Adrenal gland (tissue), 9 donors: ENCODE measurements at regions not wholly inside any gene's neighbourhood (a gene's known extent, or its start where the extent isn't known, plus 50 kb on each side); places are given as distances from the start of the nearest gene placed in this dataset.

Source experiments
- DNase-seq, 7 donors: peaks; one replicate each; pipeline ENCODE4 v3.0.0-alpha.2; 2019 to 2020
- H3K27ac ChIP-seq, 5 donors: fragments of 200-600 bp; sonication (generic) in 4 of 5; 1 replicate in 3 of 5; 2 replicates in 2 of 5; pipeline versions ENCODE4 v1.5.1 to v1.8.0; 2016 to 2020; ENCODE audit warnings: mild to moderate bottlenecking in 1 of 5
- H3K27me3 ChIP-seq: fragments of 200-600 bp; 2 replicates; pipeline ENCODE4 v1.8.0; 2021
- H3K36me3 ChIP-seq, 2 donors: fragments of 200-600 bp; replicated peaks in 1 of 2; 1 replicate in 1 of 2; 2 replicates in 1 of 2; pipeline versions ENCODE4 v1.5.1 to v1.8.0; 2018 to 2022
- H3K4me1 ChIP-seq, 2 donors: fragments of 200-600 bp; replicated peaks in 1 of 2; 1 replicate in 1 of 2; 2 replicates in 1 of 2; pipeline versions ENCODE4 v1.5.1 to v1.8.0; 2018 to 2021
- H3K4me3 ChIP-seq, 4 donors: fragments of 200-600 bp; sonication (generic) in 3 of 4; one replicate each; pipeline ENCODE4 v1.5.1; 2016 to 2018
- H3K9me3 ChIP-seq, 3 donors: fragments of 200-600 bp; sonication (generic) in 1 of 3; replicated peaks in 1 of 3; 1 replicate in 2 of 3; 2 replicates in 1 of 3; pipeline versions ENCODE4 v1.5.1 to v1.8.0; 2016 to 2021
- POLR2A ChIP-seq, 2 donors: fragments of 450-650 bp; IDR thresholded peaks; one replicate each; pipeline ENCODE4 v1.6.1; 2017; ENCODE audit warnings: antibody characterized with exemption in 2 of 2, mild to moderate bottlenecking in 2 of 2, moderate library complexity in 1 of 2
- WGBS, 4 donors: extraction: QIAGEN DNeasy Blood & Tissue Kit in 2 of 4; methylation state at CpG; one replicate each; pipeline versions ENCODE4 v1.1.5 to v1.1.7; 2013 to 2017; 5-methylcytosine and 5-hydroxymethylcytosine counted together
- intact Hi-C, 2 donors: fragments of 100-400 bp; cut with DNase I; formaldehyde crosslinking; loops; one replicate each; pipeline versions ENCODE4 v1.14.1 to v1.15.0; 2022 to 2023
- TF ChIP-seq, protein P1 (sequence below), 6 experiments: fragments of 450-650 bp in 4 of 6; fragments of 200-600 bp in 2 of 6; sonication (generic) in 1 of 6; IDR thresholded peaks; 1 replicate in 5 of 6; 2 replicates in 1 of 6; pipeline versions ENCODE4 v1.5.1 to v1.8.0; 2016 to 2021; ENCODE audit warnings: antibody characterized with exemption in 6 of 6, mild to moderate bottlenecking in 2 of 6, moderate library complexity in 1 of 6
- donor health status: healthy with polysubstance abuse.
- donor health status: Bipolar disorder and iron deficiency.
- donor health status: DM: yes; HTN: yes; CAD: no.
- donor health status: DM: no; HTN: no; CAD: no.
- donor health status: DM: no; HTN: no; CAD: no.

DNA sequence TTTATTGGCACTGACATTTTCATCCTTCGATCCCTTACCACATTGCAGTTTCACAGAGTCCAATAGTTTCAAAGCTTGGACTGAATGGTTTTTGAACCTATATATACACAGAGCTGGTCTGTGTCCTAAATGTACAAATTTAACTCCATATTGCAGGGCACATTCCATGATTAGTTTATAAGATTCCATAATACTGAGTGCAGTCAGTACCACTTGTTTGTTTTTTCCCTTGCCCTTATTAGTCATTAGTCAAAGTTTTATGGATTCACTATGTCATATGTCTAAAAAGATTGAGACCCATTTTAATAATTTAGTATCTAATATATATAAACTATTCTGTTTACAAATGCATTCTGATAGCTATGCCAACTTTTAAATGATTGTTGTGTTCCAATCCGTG is 654.8 kb upstream of the MEF2C start:
- H3K27ac ChIP-seq, result no peak overlapping the region
- no peak overlapping the region for H3K4me3 ChIP-seq
- no peaks in the 10 kb centered on the region for H3K36me3 ChIP-seq
- no peaks in the 10 kb centered on the region for H3K27me3 ChIP-seq
- no peaks in the 10 kb centered on the region for H3K9me3 ChIP-seq
- intact Hi-C loops, result no loop called here
- DNase-seq, result no peak
- H3K4me1 ChIP-seq, result no peaks in the 10 kb centered on the region
- TF ChIP-seq POLR2A (IDR thresholded peaks at IDR 0.05), result no peak
- TF ChIP-seq, protein P1, sequence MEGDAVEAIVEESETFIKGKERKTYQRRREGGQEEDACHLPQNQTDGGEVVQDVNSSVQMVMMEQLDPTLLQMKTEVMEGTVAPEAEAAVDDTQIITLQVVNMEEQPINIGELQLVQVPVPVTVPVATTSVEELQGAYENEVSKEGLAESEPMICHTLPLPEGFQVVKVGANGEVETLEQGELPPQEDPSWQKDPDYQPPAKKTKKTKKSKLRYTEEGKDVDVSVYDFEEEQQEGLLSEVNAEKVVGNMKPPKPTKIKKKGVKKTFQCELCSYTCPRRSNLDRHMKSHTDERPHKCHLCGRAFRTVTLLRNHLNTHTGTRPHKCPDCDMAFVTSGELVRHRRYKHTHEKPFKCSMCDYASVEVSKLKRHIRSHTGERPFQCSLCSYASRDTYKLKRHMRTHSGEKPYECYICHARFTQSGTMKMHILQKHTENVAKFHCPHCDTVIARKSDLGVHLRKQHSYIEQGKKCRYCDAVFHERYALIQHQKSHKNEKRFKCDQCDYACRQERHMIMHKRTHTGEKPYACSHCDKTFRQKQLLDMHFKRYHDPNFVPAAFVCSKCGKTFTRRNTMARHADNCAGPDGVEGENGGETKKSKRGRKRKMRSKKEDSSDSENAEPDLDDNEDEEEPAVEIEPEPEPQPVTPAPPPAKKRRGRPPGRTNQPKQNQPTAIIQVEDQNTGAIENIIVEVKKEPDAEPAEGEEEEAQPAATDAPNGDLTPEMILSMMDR (IDR thresholded peaks at IDR 0.05), result no peak
- 80 to 88% (median 85%) methylated on average over 2 of the region's 2 CpGs for WGBS, 4 donors

DNA sequence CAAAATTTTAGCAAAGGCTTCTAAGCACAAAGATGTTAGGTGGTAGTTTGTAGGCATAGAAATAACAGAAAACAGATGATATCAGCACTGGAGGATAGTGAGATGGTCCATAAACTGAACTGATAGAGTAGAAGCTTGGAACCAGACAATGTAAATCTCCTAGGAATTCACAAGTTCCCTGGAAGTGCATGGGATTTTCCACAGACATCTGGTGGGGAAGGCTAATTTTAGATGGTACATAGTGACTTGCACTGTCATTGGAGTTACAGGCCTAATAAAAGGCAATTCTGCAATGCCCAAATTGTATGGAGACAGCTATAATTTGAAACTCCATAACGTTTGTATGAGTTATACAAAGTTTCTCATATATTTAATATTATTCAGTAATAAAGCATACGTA is 653.0 kb upstream of the MEF2C start:
- no peak for TF ChIP-seq POLR2A (IDR thresholded peaks at IDR 0.05)
- TF ChIP-seq, protein P1 (IDR thresholded peaks at IDR 0.05), result no peak
- DNase-seq, result no peak
- H3K4me3 ChIP-seq, result no peak overlapping the region
- 70 to 78% (median 75%) methylated on average over 2 of the region's 2 CpGs for WGBS, 4 donors
- H3K9me3 ChIP-seq, result no peaks in the 10 kb centered on the region
- H3K27ac ChIP-seq, result no peak overlapping the region
- intact Hi-C loops, result no loop called here
- no peaks in the 10 kb centered on the region for H3K36me3 ChIP-seq
- no peaks in the 10 kb centered on the region for H3K4me1 ChIP-seq
- no peaks in the 10 kb centered on the region for H3K27me3 ChIP-seq

DNA sequence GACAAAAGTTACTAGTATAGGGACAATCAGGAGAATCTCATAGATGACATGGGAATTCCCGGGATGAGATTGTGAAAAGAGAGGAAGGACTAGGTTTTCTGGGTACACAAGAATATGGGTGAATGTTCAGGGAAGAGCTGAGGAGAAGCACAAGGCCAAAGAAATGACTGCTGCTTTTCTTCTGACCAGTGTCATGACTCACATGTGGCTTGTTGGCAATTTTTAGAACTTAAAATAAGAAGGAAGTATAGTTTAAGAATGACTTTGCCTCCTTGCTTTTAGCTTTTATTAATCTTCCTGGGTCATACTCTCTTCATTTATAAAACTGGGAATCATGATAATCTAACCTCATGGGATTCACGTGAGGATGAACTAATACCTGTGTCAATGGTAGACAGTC is 652.4 kb upstream of the MEF2C start:
- H3K27ac ChIP-seq, result no peak overlapping the region
- H3K9me3 ChIP-seq, result no peaks in the 10 kb centered on the region
- no peaks in the 10 kb centered on the region for H3K36me3 ChIP-seq
- no peak overlapping the region for H3K4me3 ChIP-seq
- H3K4me1 ChIP-seq, result no peaks in the 10 kb centered on the region
- no peaks in the 10 kb centered on the region for H3K27me3 ChIP-seq
- DNase-seq, result no peak
- intact Hi-C loops, result no loop called here
- no peak for TF ChIP-seq POLR2A (IDR thresholded peaks at IDR 0.05)
- TF ChIP-seq, protein P1 (IDR thresholded peaks at IDR 0.05), result no peak
- 71 to 92% (median 86%) methylated on average over 2 of the region's 2 CpGs for WGBS, 4 donors

DNA sequence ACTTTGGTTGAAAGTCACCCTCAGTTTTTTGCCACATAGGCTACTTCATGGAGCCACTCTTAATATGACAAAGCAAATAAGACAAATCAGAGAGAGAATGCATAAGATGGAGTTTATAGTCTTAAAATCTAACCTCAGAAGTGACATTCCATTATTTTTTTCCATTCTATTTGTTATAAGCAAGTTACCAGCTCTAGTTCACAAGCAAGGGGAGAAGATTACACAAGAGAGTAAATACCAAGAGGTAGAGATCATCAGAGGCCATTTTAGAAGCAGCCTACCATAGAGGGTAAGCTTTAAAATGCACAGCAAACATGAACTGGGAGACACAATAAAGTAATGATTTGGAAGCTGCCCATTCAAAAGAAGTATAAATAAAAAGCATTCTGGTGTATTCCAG is 651.3 kb upstream of the MEF2C start:
- no peak overlapping the region for H3K27ac ChIP-seq

More for the DNA sequence above, 651.3 kb upstream of the MEF2C start:
- DNase-seq, result no peak
- Histone ChIP-seq H3K27me3 (no peaks in the 10 kb centered on the region), H3K4me3 (no peak overlapping the region), H3K9me3 (no peaks in the 10 kb centered on the region), H3K36me3 (no peaks in the 10 kb centered on the region), H3K4me1 (no peaks in the 10 kb centered on the region)
- TF ChIP-seq POLR2A (IDR thresholded peaks at IDR 0.05), result no peak
- TF ChIP-seq, protein P1 (IDR thresholded peaks at IDR 0.05), result no peak
- intact Hi-C loops, result no loop called here
